ENCODE measurements at regions not wholly inside any gene's neighbourhood (a gene's known extent, or its start where the extent isn't known, plus 50 kb on each side); places are given as distances from the start of the nearest gene placed in this dataset.

GRCh38 chr3:135755330-135756105 lies 210.0 kb upstream of the PPP2R3A start:
- Histone ChIP-seq H3K27me3 (ENCODE audit: control insufficient read depth, insufficient read depth, low read length) (no peaks in the 10 kb centered on the region), H3K36me3 (ENCODE audit: control insufficient read depth, insufficient read depth, low read length) (no peaks in the 10 kb centered on the region), H3K27ac (ENCODE audit: low read depth, low read length) (no peak overlapping the region), H3K4me1 (ENCODE audit: control insufficient read depth, insufficient read depth, low read length) (peaks cover 3% of the 10 kb centered on the region), H3K4me3 (ENCODE audit: low read depth, low read length) (no peak overlapping the region), H3K9me3 (ENCODE audit: control insufficient read depth, insufficient read depth, low read length) (no peaks in the 10 kb centered on the region)
- WGBS (ENCODE audit: insufficient coverage) = 0% methylated on average over 1 of the region's 2 CpGs
- DNase-seq (ENCODE audit: low read depth in 4 of 6, low spot score in 6 of 6) = peak in 2 of 6 donors; percentile 16 to 40

GRCh38 chr3:135756106-135756668 lies 209.3 kb upstream of the PPP2R3A start:
- H3K27ac ChIP-seq (ENCODE audit: low read depth, low read length) = no peak overlapping the region
- peaks cover 3% of the 10 kb centered on the region for H3K4me1 ChIP-seq (ENCODE audit: control insufficient read depth, insufficient read depth, low read length)
- no peaks in the 10 kb centered on the region for H3K36me3 ChIP-seq (ENCODE audit: control insufficient read depth, insufficient read depth, low read length)
- 38% methylated on average over 2 of the region's 3 CpGs for WGBS (ENCODE audit: insufficient coverage)
- no peaks in the 10 kb centered on the region for H3K9me3 ChIP-seq (ENCODE audit: control insufficient read depth, insufficient read depth, low read length)
- DNase-seq (ENCODE audit: low read depth in 4 of 6, low spot score in 6 of 6) = peak in 2 of 6 donors; percentile 13 to 93
- no peaks in the 10 kb centered on the region for H3K27me3 ChIP-seq (ENCODE audit: control insufficient read depth, insufficient read depth, low read length)
- H3K4me3 ChIP-seq (ENCODE audit: low read depth, low read length) = no peak overlapping the region

GRCh38 chr3:135757421-135757820 lies 208.1 kb upstream of the PPP2R3A start:
- Histone ChIP-seq H3K4me3 (ENCODE audit: low read depth, low read length) (no peak overlapping the region), H3K36me3 (ENCODE audit: control insufficient read depth, insufficient read depth, low read length) (no peaks in the 10 kb centered on the region), H3K9me3 (ENCODE audit: control insufficient read depth, insufficient read depth, low read length) (no peaks in the 10 kb centered on the region), H3K27ac (ENCODE audit: low read depth, low read length) (no peak overlapping the region), H3K27me3 (ENCODE audit: control insufficient read depth, insufficient read depth, low read length) (no peaks in the 10 kb centered on the region), H3K4me1 (ENCODE audit: control insufficient read depth, insufficient read depth, low read length) (peaks cover 3% of the 10 kb centered on the region)
- 96% methylated on average over 2 of the region's 4 CpGs for WGBS (ENCODE audit: insufficient coverage)
- DNase-seq (ENCODE audit: low read depth in 4 of 6, low spot score in 6 of 6) = no peak

GRCh38 chr3:135758961-135759360 lies 206.6 kb upstream of the PPP2R3A start:
- 100% methylated on average over 1 of the region's 1 CpG for WGBS (ENCODE audit: insufficient coverage)
- H3K4me3 ChIP-seq (ENCODE audit: low read depth, low read length) = no peak overlapping the region
- no peaks in the 10 kb centered on the region for H3K36me3 ChIP-seq (ENCODE audit: control insufficient read depth, insufficient read depth, low read length)
- no peak overlapping the region for H3K27ac ChIP-seq (ENCODE audit: low read depth, low read length)
- no peaks in the 10 kb centered on the region for H3K27me3 ChIP-seq (ENCODE audit: control insufficient read depth, insufficient read depth, low read length)
- peaks cover 3% of the 10 kb centered on the region for H3K4me1 ChIP-seq (ENCODE audit: control insufficient read depth, insufficient read depth, low read length)
- DNase-seq (ENCODE audit: low read depth in 4 of 6, low spot score in 6 of 6) = no peak
- no peaks in the 10 kb centered on the region for H3K9me3 ChIP-seq (ENCODE audit: control insufficient read depth, insufficient read depth, low read length)

- H3K27me3 ChIP-seq (ENCODE audit: control insufficient read depth, insufficient read depth, low read length) = no peaks in the 10 kb centered on the region
- WGBS (ENCODE audit: insufficient coverage) = 90% methylated on average over 2 of the region's 3 CpGs
- DNase-seq (ENCODE audit: low read depth in 4 of 6, low spot score in 6 of 6) = no peak
- peaks cover 3% of the 10 kb centered on the region for H3K4me1 ChIP-seq (ENCODE audit: control insufficient read depth, insufficient read depth, low read length)
- H3K27ac ChIP-seq (ENCODE audit: low read depth, low read length) = no peak overlapping the region
- no peaks in the 10 kb centered on the region for H3K36me3 ChIP-seq (ENCODE audit: control insufficient read depth, insufficient read depth, low read length)
- no peak overlapping the region for H3K4me3 ChIP-seq (ENCODE audit: low read depth, low read length)
- H3K9me3 ChIP-seq (ENCODE audit: control insufficient read depth, insufficient read depth, low read length) = no peaks in the 10 kb centered on the region
Observed at GRCh38 chr3:135759651-135760050, 205.9 kb upstream of the PPP2R3A start.

- Histone ChIP-seq H3K4me1 (ENCODE audit: control insufficient read depth, insufficient read depth, low read length) (peaks cover 3% of the 10 kb centered on the region), H3K4me3 (ENCODE audit: low read depth, low read length) (no peak overlapping the region), H3K9me3 (ENCODE audit: control insufficient read depth, insufficient read depth, low read length) (no peaks in the 10 kb centered on the region), H3K27me3 (ENCODE audit: control insufficient read depth, insufficient read depth, low read length) (no peaks in the 10 kb centered on the region), H3K27ac (ENCODE audit: low read depth, low read length) (no peak overlapping the region), H3K36me3 (ENCODE audit: control insufficient read depth, insufficient read depth, low read length) (no peaks in the 10 kb centered on the region)
- no peak for DNase-seq (ENCODE audit: low read depth in 4 of 6, low spot score in 6 of 6)
- 50% methylated on average over 1 of the region's 3 CpGs for WGBS (ENCODE audit: insufficient coverage)
Observed at GRCh38 chr3:135760581-135760980, 204.9 kb upstream of the PPP2R3A start.

- Histone ChIP-seq H3K9me3 (ENCODE audit: control insufficient read depth, insufficient read depth, low read length) (no peaks in the 10 kb centered on the region), H3K36me3 (ENCODE audit: control insufficient read depth, insufficient read depth, low read length) (no peaks in the 10 kb centered on the region), H3K4me3 (ENCODE audit: low read depth, low read length) (no peak overlapping the region), H3K4me1 (ENCODE audit: control insufficient read depth, insufficient read depth, low read length) (no peaks in the 10 kb centered on the region), H3K27me3 (ENCODE audit: control insufficient read depth, insufficient read depth, low read length) (no peaks in the 10 kb centered on the region), H3K27ac (ENCODE audit: low read depth, low read length) (no peak overlapping the region)
- 44% methylated on average over 2 of the region's 4 CpGs for WGBS (ENCODE audit: insufficient coverage)
- peak in 1 of 6 donors; percentile 35 for DNase-seq (ENCODE audit: low read depth in 4 of 6, low spot score in 6 of 6)
Observed at GRCh38 chr3:135762188-135762856, 203.2 kb upstream of the PPP2R3A start.

- WGBS (ENCODE audit: insufficient coverage) = no CpG with 5 or more reads among the region's 2 CpGs
- no peak overlapping the region for H3K27ac ChIP-seq (ENCODE audit: low read depth, low read length)
- H3K9me3 ChIP-seq (ENCODE audit: control insufficient read depth, insufficient read depth, low read length) = no peaks in the 10 kb centered on the region
- H3K4me3 ChIP-seq (ENCODE audit: low read depth, low read length) = no peak overlapping the region
- no peaks in the 10 kb centered on the region for H3K36me3 ChIP-seq (ENCODE audit: control insufficient read depth, insufficient read depth, low read length)
- H3K27me3 ChIP-seq (ENCODE audit: control insufficient read depth, insufficient read depth, low read length) = no peaks in the 10 kb centered on the region
- no peaks in the 10 kb centered on the region for H3K4me1 ChIP-seq (ENCODE audit: control insufficient read depth, insufficient read depth, low read length)
- no peak for DNase-seq (ENCODE audit: low read depth in 4 of 6, low spot score in 6 of 6)
Observed at GRCh38 chr3:135766115-135766514, 199.4 kb upstream of the PPP2R3A start.

- no peaks in the 10 kb centered on the region for H3K36me3 ChIP-seq (ENCODE audit: control insufficient read depth, insufficient read depth, low read length)
- H3K27ac ChIP-seq (ENCODE audit: low read depth, low read length) = no peak overlapping the region
- H3K27me3 ChIP-seq (ENCODE audit: control insufficient read depth, insufficient read depth, low read length) = no peaks in the 10 kb centered on the region
- H3K4me3 ChIP-seq (ENCODE audit: low read depth, low read length) = no peak overlapping the region
- H3K9me3 ChIP-seq (ENCODE audit: control insufficient read depth, insufficient read depth, low read length) = no peaks in the 10 kb centered on the region
- DNase-seq (ENCODE audit: low read depth in 4 of 6, low spot score in 6 of 6) = peak in 5 of 6 donors; percentile 20 to 95 (median 53)
- H3K4me1 ChIP-seq (ENCODE audit: control insufficient read depth, insufficient read depth, low read length) = peaks cover 5% of the 10 kb centered on the region
- 19% methylated on average over 2 of the region's 3 CpGs for WGBS (ENCODE audit: insufficient coverage)
Observed at GRCh38 chr3:135771760-135772159, 193.8 kb upstream of the PPP2R3A start.

Data from spinal cord (tissue), 9 donors.